GM23248 (cell line): ENCODE measurements at regions not wholly inside any gene's neighbourhood (a gene's known extent, or its start where the extent isn't known, plus 50 kb on each side); places are given as distances from the start of the nearest gene placed in this dataset.

Experiments
- EZH2 ChIP-seq: fragments of 200-600 bp; sonication (generic); IDR thresholded peaks from 2 replicates; pipeline ENCODE4 v1.6.1; 2018; ENCODE audit warnings: antibody characterized with exemption, mild to moderate bottlenecking; ENCODE audit not compliant: insufficient read depth, poor library complexity, severe bottlenecking
- EZH2phosphoT487 ChIP-seq: fragments of 200-600 bp; sonication (generic); IDR thresholded peaks from 2 replicates; pipeline ENCODE4 v1.6.1; 2018; ENCODE audit warnings: antibody characterized with exemption, moderate library complexity, mild to moderate bottlenecking, low read depth; ENCODE audit not compliant: insufficient read depth

DNA sequence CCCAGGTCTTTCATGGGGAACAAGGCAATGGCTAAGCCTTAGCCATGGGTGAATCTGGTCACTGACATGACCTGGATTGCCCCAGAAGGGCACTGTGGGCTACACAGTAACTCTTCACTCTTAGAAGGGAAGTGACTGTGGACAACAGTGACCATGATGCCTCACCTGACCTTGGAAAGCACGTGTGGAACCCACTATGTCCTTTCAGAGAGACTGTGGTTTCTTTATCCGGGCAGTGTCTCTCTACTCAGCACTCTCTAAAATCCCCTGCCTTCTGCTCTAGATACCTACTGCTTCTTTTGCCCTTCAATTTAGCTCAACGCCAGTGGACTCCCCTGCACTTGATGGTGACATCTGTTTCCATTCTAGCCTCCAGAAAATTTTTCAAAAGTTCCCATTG is 66.1 kb upstream of the ANKFN1 start:
- no peak for TF ChIP-seq EZH2
- no peak for TF ChIP-seq EZH2phosphoT487
